ENCODE measurements at regions not wholly inside any gene's neighbourhood (a gene's known extent, or its start where the extent isn't known, plus 50 kb on each side); places are given as distances from the start of the nearest gene placed in this dataset.

- WGBS (ENCODE audit: insufficient coverage) = 100% methylated on average over 1 of the region's 1 CpG
- Mint-ChIP-seq H3K4me1 (no peaks in the 10 kb centered on the region), H3K4me3 (no peak overlapping the region), H3K9me3 (ENCODE audit: insufficient read depth) (peaks cover 2% of the 10 kb centered on the region), H3K27ac (no peak overlapping the region), H3K27me3 (no peaks in the 10 kb centered on the region)
- H2AFZ ChIP-seq (ENCODE audit: insufficient read depth, low read depth, low read length, poor library complexity, severe bottlenecking) = no peak overlapping the region
- POLR2A ChIA-PET = no interaction called here
- no peaks in the 10 kb centered on the region for H4K20me1 ChIP-seq (ENCODE audit: control insufficient read depth, insufficient read depth, low read length, poor library complexity, severe bottlenecking)
- no peak overlapping the region for H3K27ac ChIP-seq (ENCODE audit: low read length in 2 of 2)
- TF ChIP-seq EZH2 (IDR thresholded peaks at IDR 0.05; ENCODE audit: borderline replicate concordance, insufficient read depth, low read depth, low read length, poor library complexity, severe bottlenecking) = no peak
- TF ChIP-seq, protein P1, sequence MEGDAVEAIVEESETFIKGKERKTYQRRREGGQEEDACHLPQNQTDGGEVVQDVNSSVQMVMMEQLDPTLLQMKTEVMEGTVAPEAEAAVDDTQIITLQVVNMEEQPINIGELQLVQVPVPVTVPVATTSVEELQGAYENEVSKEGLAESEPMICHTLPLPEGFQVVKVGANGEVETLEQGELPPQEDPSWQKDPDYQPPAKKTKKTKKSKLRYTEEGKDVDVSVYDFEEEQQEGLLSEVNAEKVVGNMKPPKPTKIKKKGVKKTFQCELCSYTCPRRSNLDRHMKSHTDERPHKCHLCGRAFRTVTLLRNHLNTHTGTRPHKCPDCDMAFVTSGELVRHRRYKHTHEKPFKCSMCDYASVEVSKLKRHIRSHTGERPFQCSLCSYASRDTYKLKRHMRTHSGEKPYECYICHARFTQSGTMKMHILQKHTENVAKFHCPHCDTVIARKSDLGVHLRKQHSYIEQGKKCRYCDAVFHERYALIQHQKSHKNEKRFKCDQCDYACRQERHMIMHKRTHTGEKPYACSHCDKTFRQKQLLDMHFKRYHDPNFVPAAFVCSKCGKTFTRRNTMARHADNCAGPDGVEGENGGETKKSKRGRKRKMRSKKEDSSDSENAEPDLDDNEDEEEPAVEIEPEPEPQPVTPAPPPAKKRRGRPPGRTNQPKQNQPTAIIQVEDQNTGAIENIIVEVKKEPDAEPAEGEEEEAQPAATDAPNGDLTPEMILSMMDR (IDR thresholded peaks at IDR 0.05) = no peak
- no peak overlapping the region for H3K9ac ChIP-seq (ENCODE audit: low read length)
- intact Hi-C loops (cut with micrococcal nuclease) = no loop called here
- H3K36me3 ChIP-seq (replicated peaks in 1 of 2; ENCODE audit: control extremely low read depth in 1 of 2, control insufficient read depth in 1 of 2, extremely low read depth in 1 of 2, insufficient read depth in 2 of 2, low read length in 1 of 2) = no peaks in the 10 kb centered on the region
- DNase-seq = no peak
- CTCF ChIA-PET = no interaction called here
- no peak overlapping the region for H3K4me2 ChIP-seq (replicated peaks; ENCODE audit: low read depth, low read length, poor library complexity, severe bottlenecking)
- no peaks in the 10 kb centered on the region for H3K4me1 ChIP-seq (ENCODE audit: control insufficient read depth in 2 of 2, insufficient read depth in 2 of 2, low read length in 2 of 2)
- ATAC-seq (ENCODE audit: low read depth) = no peak
- peaks cover 0 to 2% (median 0%) of the 10 kb centered on the region in 3 donors for H3K9me3 ChIP-seq (ENCODE audit: control extremely low read depth in 1 of 3, control insufficient read depth in 2 of 3, insufficient read depth in 1 of 3, low read length in 2 of 3)
- no peaks in the 10 kb centered on the region for H3K79me2 ChIP-seq (ENCODE audit: control insufficient read depth, insufficient read depth, low read length)
- H3K4me3 ChIP-seq (ENCODE audit: control extremely low read depth in 1 of 5, extremely low read depth in 1 of 5, insufficient read depth in 1 of 5, low read depth in 2 of 5, low read length in 4 of 5) = no peak overlapping the region
- no peaks in the 10 kb centered on the region for H3K27me3 ChIP-seq (replicated peaks in 1 of 4; ENCODE audit: control extremely low read depth in 1 of 4, control insufficient read depth in 3 of 4, insufficient read depth in 4 of 4, low read length in 3 of 4)
Measured at GRCh38 chr4:124146068-124146467, 566.5 kb downstream of the ANKRD50 start.

DNA sequence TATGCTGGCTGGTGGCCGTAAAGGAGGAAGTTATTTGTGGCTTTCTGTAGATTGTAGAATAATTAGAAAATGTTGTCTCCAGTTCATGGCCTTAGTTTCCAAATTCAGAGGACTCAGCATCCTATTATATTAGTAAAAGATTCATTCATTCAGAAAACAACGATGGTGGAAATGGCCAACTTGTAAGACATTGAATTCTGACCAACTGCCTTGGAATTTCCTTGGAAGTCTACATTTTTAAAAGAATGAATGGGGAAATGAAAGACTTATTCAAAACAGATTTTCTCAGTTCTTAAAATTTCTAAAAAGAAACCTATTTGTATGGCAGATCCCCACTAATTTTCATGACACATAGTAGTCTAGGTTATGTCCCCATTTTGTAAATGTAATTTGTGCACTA lies 561.5 kb downstream of the ANKRD50 start:
- Histone ChIP-seq H3K79me2 (ENCODE audit: control insufficient read depth, insufficient read depth, low read length) (no peaks in the 10 kb centered on the region), H2AFZ (ENCODE audit: insufficient read depth, low read depth, low read length, poor library complexity, severe bottlenecking) (no peak overlapping the region), H3K4me1 (ENCODE audit: control insufficient read depth in 2 of 2, insufficient read depth in 2 of 2, low read length in 2 of 2) (no peaks in the 10 kb centered on the region), H3K9ac (ENCODE audit: low read length) (no peak overlapping the region), H3K4me2 (replicated peaks; ENCODE audit: low read depth, low read length, poor library complexity, severe bottlenecking) (no peak overlapping the region), H4K20me1 (ENCODE audit: control insufficient read depth, insufficient read depth, low read length, poor library complexity, severe bottlenecking) (no peaks in the 10 kb centered on the region), H3K27ac (ENCODE audit: low read length in 2 of 2) (no peak overlapping the region), H3K36me3 (replicated peaks in 1 of 2; ENCODE audit: control extremely low read depth in 1 of 2, control insufficient read depth in 1 of 2, extremely low read depth in 1 of 2, insufficient read depth in 2 of 2, low read length in 1 of 2) (no peaks in the 10 kb centered on the region), H3K9me3 (ENCODE audit: control extremely low read depth in 1 of 3, control insufficient read depth in 2 of 3, insufficient read depth in 1 of 3, low read length in 2 of 3) (no peaks in the 10 kb centered on the region), H3K4me3 (ENCODE audit: control extremely low read depth in 1 of 5, extremely low read depth in 1 of 5, insufficient read depth in 1 of 5, low read depth in 2 of 5, low read length in 4 of 5) (no peak overlapping the region), H3K27me3 (replicated peaks in 1 of 4; ENCODE audit: control extremely low read depth in 1 of 4, control insufficient read depth in 3 of 4, insufficient read depth in 4 of 4, low read length in 3 of 4) (no peaks in the 10 kb centered on the region)
- H3K27ac Mint-ChIP-seq = no peak overlapping the region
- ATAC-seq (ENCODE audit: low read depth) (no peak), DNase-seq (no peak)
- no peaks in the 10 kb centered on the region for H3K4me1 Mint-ChIP-seq
- CTCF ChIA-PET = no interaction called here
- no peak overlapping the region for H3K4me3 Mint-ChIP-seq
- peaks cover 2% of the 10 kb centered on the region for H3K9me3 Mint-ChIP-seq (ENCODE audit: insufficient read depth)
- intact Hi-C loops (cut with micrococcal nuclease) = no loop called here
- H3K27me3 Mint-ChIP-seq = no peaks in the 10 kb centered on the region
- POLR2A ChIA-PET = no interaction called here
- no peak for TF ChIP-seq EZH2 (IDR thresholded peaks at IDR 0.05; ENCODE audit: borderline replicate concordance, insufficient read depth, low read depth, low read length, poor library complexity, severe bottlenecking)
- TF ChIP-seq, protein P1 (IDR thresholded peaks at IDR 0.05) = no peak
- WGBS (ENCODE audit: insufficient coverage) = no CpG with 5 or more reads among the region's 2 CpGs

All from B cell (primary cell).